ENCODE measurements at regions not wholly inside any gene's neighbourhood (a gene's known extent, or its start where the extent isn't known, plus 50 kb on each side); places are given as distances from the start of the nearest gene placed in this dataset.

DNA sequence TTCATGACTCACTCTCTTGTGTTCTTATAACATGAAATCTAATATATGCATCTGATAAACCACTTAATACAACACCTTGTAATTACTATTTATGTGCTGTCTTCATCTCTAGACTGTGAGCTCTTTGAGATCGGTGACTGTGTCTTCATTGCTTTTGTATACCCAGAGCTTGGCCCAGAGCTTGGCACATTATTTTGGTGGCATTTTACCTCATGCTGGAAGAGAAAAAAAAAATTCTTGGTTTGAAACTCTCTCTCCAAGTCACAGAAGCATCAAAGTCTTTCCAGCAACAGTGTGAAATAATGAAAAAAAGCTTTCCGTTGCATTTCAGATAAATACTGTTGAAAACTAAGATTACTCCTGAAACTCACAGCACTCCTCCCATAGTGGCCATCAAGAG lies 451.6 kb downstream of the NUF2 start:
- Histone ChIP-seq H3K27ac (ENCODE audit: insufficient read depth, low read length) (no peak overlapping the region), H3K4me1 (ENCODE audit: control insufficient read depth, insufficient read depth, low read length) (no peaks in the 10 kb centered on the region), H3K56ac (ENCODE audit: extremely low read depth, insufficient read depth, low read length) (no peak overlapping the region), H4K5ac (ENCODE audit: low read depth, low read length) (no peak overlapping the region), H2BK120ac (ENCODE audit: low read depth, low read length) (no peak overlapping the region), H3K18ac (ENCODE audit: low read depth, low read length) (no peak overlapping the region), H2AK5ac (ENCODE audit: low read depth, low read length) (no peak overlapping the region), H2BK20ac (ENCODE audit: low read depth, low read length) (no peak overlapping the region), H3K27me3 (ENCODE audit: control insufficient read depth, insufficient read depth, low read length) (no peaks in the 10 kb centered on the region), H4K8ac (ENCODE audit: low read depth in 2 of 2, low read length in 2 of 2) (no peak overlapping the region), H3K4ac (ENCODE audit: low read depth, low read length) (no peak overlapping the region), H3K79me1 (ENCODE audit: low read depth in 1 of 2, low read length in 2 of 2) (no peaks in the 10 kb centered on the region), H3K14ac (replicated peaks; ENCODE audit: low read depth, low read length) (no peak overlapping the region), H3K4me3 (ENCODE audit: insufficient read depth, low read depth, low read length) (no peak overlapping the region), H2AK9ac (replicated peaks; ENCODE audit: low read depth, low read length, poor library complexity) (no peak overlapping the region), H2BK15ac (ENCODE audit: low read depth, low read length) (no peak overlapping the region), H3K4me2 (ENCODE audit: low read depth, low read length) (no peak overlapping the region), H3K36me3 (ENCODE audit: control insufficient read depth, insufficient read depth, low read length) (no peaks in the 10 kb centered on the region), H3K9me1 (ENCODE audit: insufficient read depth, low read length) (no peaks in the 10 kb centered on the region), H3K9me3 (ENCODE audit: control insufficient read depth, insufficient read depth, low read length) (0 out of 2 replicates have a peak, but pooled peaks cover 1% of the 10 kb centered on the region), H4K20me1 (ENCODE audit: insufficient read depth, low read length) (no peaks in the 10 kb centered on the region), H3K23ac (ENCODE audit: low read depth, low read length) (no peak overlapping the region), H4K91ac (ENCODE audit: insufficient read depth, low read depth, low read length) (no peak overlapping the region), H2BK5ac (ENCODE audit: low read depth, low read length, poor library complexity, severe bottlenecking) (no peak overlapping the region), H2AFZ (replicated peaks; ENCODE audit: low read length, poor library complexity) (no peak overlapping the region), H3K9ac (ENCODE audit: low read depth, low read length) (no peak overlapping the region)
- dilution Hi-C loops (cut with HindIII; ENCODE audit: low sequenced_read_pairs, unreplicated experiment) (no loop called here), intact Hi-C loops (cut with micrococcal nuclease) (no loop called here), in situ Hi-C loops (cut with MboI; ENCODE audit: low sequenced_read_pairs) (no loop called here)
- DNase-seq (no peak), ATAC-seq (ENCODE audit: low read depth) (no peak)
- no CpG with 5 or more reads among the region's 2 CpGs for WGBS, 2 experiments (ENCODE audit: extremely low coverage in 2 of 2, insufficient read length in 1 of 2)
- POLR2A ChIA-PET (ENCODE audit: unreplicated experiment): no interaction called here
- no TSS peak for BruUV-seq (replicated peaks)
- CTCF ChIA-PET: interaction anchor here (0.6 kb wide), 1 partner anchor 1087 kb away, joined by 3 read pairs; no protein-coding TSS in a partner anchor
- TF ChIP-seq SMC3 (IDR thresholded peaks at IDR 0.05; ENCODE audit: low read depth, low read length) (no peak), CEBPB (IDR thresholded peaks at IDR 0.05; ENCODE audit: low read depth, low read length) (no peak), MAFK (IDR thresholded peaks at IDR 0.05; ENCODE audit: low read depth, low read length) (no peak)

All from IMR-90 (cell line).